Gastroesophageal sphincter (tissue), 4 donors: ENCODE measurements at regions not wholly inside any gene's neighbourhood (a gene's known extent, or its start where the extent isn't known, plus 50 kb on each side); places are given as distances from the start of the nearest gene placed in this dataset.

ENCODE experiments used
- ATAC-seq: fragments of 150-250 bp; one replicate; pipeline ENCODE4 v1.9.1; 2016; ENCODE audit warnings: mild to moderate bottlenecking, moderate library complexity
- H3K27ac ChIP-seq, 4 donors: fragments of 200-600 bp; sonication (generic) in 3 of 4; 1 replicate in 3 of 4; 2 replicates in 1 of 4; pipeline ENCODE4 v1.5.1; 2016 to 2019
- H3K27me3 ChIP-seq: fragments of 200-600 bp; sonication (generic); one replicate; pipeline ENCODE4 v1.5.1; 2019
- H3K36me3 ChIP-seq, 2 donors: fragments of 200-600 bp; sonication (generic); one replicate each; pipeline ENCODE4 v1.5.1; 2019; ENCODE audit warnings: control low read depth in 1 of 2
- H3K4me1 ChIP-seq, 3 donors: fragments of 200-600 bp; sonication (generic); 1 replicate in 2 of 3; 2 replicates in 1 of 3; pipeline ENCODE4 v1.5.1; 2016 to 2019; ENCODE audit warnings: control low read depth in 2 of 3
- H3K4me3 ChIP-seq, 2 donors: fragments of 200-600 bp; sonication (generic); one replicate each; pipeline ENCODE4 v1.5.1; 2019; ENCODE audit warnings: mild to moderate bottlenecking in 1 of 2, moderate library complexity in 1 of 2
- H3K9me3 ChIP-seq, 3 donors: fragments of 200-600 bp; sonication (generic); one replicate each; pipeline ENCODE4 v1.5.1; 2017 to 2019; ENCODE audit warnings: control low read depth in 2 of 3
- CTCF ChIP-seq, 4 experiments: fragments of 200-600 bp in 2 of 4; fragments of 450-650 bp in 2 of 4; sonication (generic) in 1 of 4; IDR thresholded peaks; one replicate each; pipeline ENCODE4 v1.5.1; 2017 to 2019; ENCODE audit warnings: antibody characterized with exemption in 4 of 4, mild to moderate bottlenecking in 2 of 4, moderate library complexity in 2 of 4
- EP300 ChIP-seq: sonication (generic); formaldehyde crosslinking; IDR thresholded peaks from one replicate; pipeline ENCODE4 v1.6.1; 2017; ENCODE audit warnings: antibody characterized with exemption, mild to moderate bottlenecking
- POLR2A ChIP-seq, 2 donors: fragments of 450-650 bp; IDR thresholded peaks; one replicate each; pipeline ENCODE4 v1.6.1; 2017; ENCODE audit warnings: antibody characterized with exemption in 2 of 2, mild to moderate bottlenecking in 2 of 2, moderate library complexity in 1 of 2
- POLR2AphosphoS5 ChIP-seq: sonication (generic); formaldehyde crosslinking; IDR thresholded peaks from one replicate; pipeline ENCODE4 v1.6.1; 2017; ENCODE audit warnings: antibody characterized with exemption
- WGBS, 2 donors: methylation state at CpG; one replicate each; pipeline ENCODE4 v1.1.5; 2018; ENCODE audit warnings: low coverage in 1 of 2; 5-methylcytosine and 5-hydroxymethylcytosine counted together

- TF ChIP-seq EP300 (no peak), POLR2AphosphoS5 (no peak), CTCF (IDR thresholded peaks at IDR 0.05) (no peak), POLR2A (IDR thresholded peaks at IDR 0.05) (no peak)
- no peaks in the 10 kb centered on the region for H3K36me3 ChIP-seq
- H3K27ac ChIP-seq: no peak overlapping the region
- peaks cover 7% of the 10 kb centered on the region for H3K27me3 ChIP-seq
- peaks cover 0 to 5% (median 0%) of the 10 kb centered on the region in 3 donors for H3K4me1 ChIP-seq
- H3K4me3 ChIP-seq: no peak overlapping the region
- WGBS, 2 donors: 44 to 48% methylated on average over 3 of the region's 3 CpGs
- H3K9me3 ChIP-seq: no peaks in the 10 kb centered on the region
- ATAC-seq: no peak
Observed at GRCh38 chr20:60206259-60206658, 248.0 kb downstream of the CDH26 start.

DNA sequence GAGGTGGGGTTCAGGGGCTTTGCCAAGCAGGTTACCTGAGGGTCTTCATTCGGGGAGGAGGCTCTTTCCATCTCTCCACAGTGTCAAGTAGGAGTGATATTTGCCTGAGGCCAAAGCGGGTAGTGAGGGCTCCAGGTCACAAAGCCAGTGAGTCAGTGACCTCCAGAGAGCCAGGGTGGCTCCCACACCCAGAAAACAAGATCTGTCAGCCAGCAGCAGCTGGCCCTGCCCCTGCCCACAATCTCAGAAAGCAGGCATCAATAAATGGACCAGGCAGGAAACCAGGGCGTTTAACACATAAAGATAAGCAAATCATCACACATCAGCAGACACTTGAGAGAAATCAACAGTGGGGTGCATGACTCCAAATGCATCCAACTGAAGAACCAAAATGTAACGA lies 250.8 kb downstream of the CDH26 start:
- no peaks in the 10 kb centered on the region for H3K36me3 ChIP-seq
- no peak overlapping the region for H3K4me3 ChIP-seq
- no peak for ATAC-seq
- no peaks in the 10 kb centered on the region for H3K9me3 ChIP-seq
- TF ChIP-seq POLR2AphosphoS5 (no peak), CTCF (IDR thresholded peaks at IDR 0.05) (no peak), EP300 (no peak), POLR2A (IDR thresholded peaks at IDR 0.05) (no peak)
- H3K4me1 ChIP-seq: peaks cover 0 to 6% (median 0%) of the 10 kb centered on the region in 3 donors
- WGBS, 2 donors: 50 to 71% methylated on average over 1 to 2 of the region's 4 CpGs
- peaks cover 7% of the 10 kb centered on the region for H3K27me3 ChIP-seq
- no peak overlapping the region for H3K27ac ChIP-seq

DNA sequence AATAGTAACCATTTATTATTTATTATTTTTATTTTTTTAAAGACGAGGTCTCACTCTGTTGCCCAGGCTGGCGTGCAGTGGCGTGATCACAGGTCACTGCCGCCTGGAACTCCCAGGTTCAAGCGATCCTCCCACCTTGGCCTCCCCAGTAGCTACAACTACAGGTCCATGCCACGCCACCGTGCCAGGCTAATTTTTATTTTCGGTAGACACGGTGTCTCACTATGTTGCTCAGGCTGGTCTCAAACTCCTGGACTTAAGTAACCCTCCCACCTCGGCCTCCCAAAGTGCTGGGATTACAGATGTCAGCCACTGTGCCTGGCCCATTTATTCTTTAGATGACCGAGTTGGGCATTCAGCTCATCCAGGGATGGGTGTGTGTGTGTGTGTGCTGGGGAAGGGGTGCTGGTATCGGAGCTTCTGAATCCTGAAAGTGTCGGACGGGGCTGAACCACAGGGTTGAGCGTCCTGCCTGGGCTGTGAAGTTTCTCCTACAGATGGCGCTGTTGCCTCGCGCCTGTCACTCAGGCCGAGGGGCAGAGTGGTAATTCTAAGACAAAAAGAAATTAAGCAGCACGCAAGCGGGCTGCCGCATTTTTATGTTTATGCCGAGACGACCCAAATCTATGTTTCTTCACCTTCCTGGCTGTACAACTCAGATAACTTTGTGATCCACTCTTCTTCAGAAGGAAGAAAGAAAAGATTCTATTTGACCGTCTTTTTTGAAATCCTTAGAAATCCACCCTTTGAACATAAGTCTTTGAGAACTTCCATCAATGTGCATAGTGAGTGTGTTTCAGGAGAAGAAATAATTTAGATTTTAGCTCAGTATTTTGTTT lies 252.8 kb downstream of the CDH26 start:
- 26 to 35% methylated on average over 16 to 24 of the region's 25 CpGs for WGBS, 2 donors

DNA sequence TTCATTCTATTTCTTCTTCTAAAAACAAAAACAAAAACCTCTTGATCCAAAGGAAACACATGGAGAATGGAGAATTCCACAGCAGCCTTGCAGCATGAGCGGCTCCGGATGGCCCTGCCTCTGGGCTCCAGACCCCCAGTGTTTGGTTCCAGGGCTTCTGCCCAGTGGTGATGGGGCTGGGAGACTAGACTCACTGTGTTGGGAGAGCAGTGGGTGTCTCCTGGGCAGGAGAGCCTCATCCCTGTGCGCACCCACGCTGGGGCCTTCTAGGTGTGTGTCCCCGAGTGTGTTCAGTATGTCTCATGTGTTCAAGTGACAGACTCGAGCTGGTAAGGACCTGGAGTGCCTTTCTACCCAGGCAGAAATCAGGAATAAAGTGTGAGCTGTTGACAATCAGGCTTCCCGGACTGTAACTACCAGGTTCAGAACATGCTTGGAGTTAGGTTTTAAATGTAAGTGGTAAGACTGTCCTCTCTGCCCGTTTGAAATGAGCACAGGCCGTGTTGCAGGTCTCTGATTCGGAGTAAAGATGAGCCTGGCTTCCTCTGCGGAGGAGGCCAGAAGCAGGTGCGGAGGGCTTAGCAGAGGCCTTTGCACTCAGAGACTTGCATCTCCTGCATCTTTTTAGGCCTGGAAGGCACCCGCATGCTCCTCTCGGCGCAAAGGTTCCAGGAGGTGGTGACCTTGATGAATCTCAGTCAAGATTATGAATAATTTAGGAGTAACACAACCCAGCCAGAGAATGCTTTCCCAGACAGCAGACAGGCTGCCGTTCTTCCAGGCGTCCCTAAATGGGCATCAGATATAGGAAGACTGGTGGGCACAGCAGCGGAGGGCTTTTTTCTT lies 253.6 kb downstream of the CDH26 start:
- 77 to 87% methylated on average over 6 to 11 of the region's 18 CpGs for WGBS, 2 donors
- H3K4me1 ChIP-seq: peaks cover 0 to 6% (median 0%) of the 10 kb centered on the region in 3 donors
- ATAC-seq: no peak

More for the DNA sequence above, 252.8 kb downstream of the CDH26 start:
- no peak overlapping the region for H3K4me3 ChIP-seq
- H3K36me3 ChIP-seq: no peaks in the 10 kb centered on the region
- no peak overlapping the region for H3K27ac ChIP-seq
- peaks cover 7% of the 10 kb centered on the region for H3K27me3 ChIP-seq
- H3K4me1 ChIP-seq: peaks cover 0 to 6% (median 0%) of the 10 kb centered on the region in 3 donors
- H3K9me3 ChIP-seq: no peaks in the 10 kb centered on the region
- ATAC-seq: no peak
- TF ChIP-seq EP300 (no peak), POLR2A (IDR thresholded peaks at IDR 0.05) (no peak), CTCF (IDR thresholded peaks at IDR 0.05) (peak; percentile 59 to 90 (median 76))

More for the DNA sequence above, 253.6 kb downstream of the CDH26 start:
- no peaks in the 10 kb centered on the region for H3K27me3 ChIP-seq
- H3K4me3 ChIP-seq: no peak overlapping the region
- no peak overlapping the region for H3K27ac ChIP-seq
- TF ChIP-seq EP300 (no peak), CTCF (IDR thresholded peaks at IDR 0.05) (no peak), POLR2AphosphoS5 (no peak), POLR2A (IDR thresholded peaks at IDR 0.05) (no peak)
- no peaks in the 10 kb centered on the region for H3K9me3 ChIP-seq
- H3K36me3 ChIP-seq: no peaks in the 10 kb centered on the region
